ENCODE measurements at regions not wholly inside any gene's neighbourhood (a gene's known extent, or its start where the extent isn't known, plus 50 kb on each side); places are given as distances from the start of the nearest gene placed in this dataset.

DNA sequence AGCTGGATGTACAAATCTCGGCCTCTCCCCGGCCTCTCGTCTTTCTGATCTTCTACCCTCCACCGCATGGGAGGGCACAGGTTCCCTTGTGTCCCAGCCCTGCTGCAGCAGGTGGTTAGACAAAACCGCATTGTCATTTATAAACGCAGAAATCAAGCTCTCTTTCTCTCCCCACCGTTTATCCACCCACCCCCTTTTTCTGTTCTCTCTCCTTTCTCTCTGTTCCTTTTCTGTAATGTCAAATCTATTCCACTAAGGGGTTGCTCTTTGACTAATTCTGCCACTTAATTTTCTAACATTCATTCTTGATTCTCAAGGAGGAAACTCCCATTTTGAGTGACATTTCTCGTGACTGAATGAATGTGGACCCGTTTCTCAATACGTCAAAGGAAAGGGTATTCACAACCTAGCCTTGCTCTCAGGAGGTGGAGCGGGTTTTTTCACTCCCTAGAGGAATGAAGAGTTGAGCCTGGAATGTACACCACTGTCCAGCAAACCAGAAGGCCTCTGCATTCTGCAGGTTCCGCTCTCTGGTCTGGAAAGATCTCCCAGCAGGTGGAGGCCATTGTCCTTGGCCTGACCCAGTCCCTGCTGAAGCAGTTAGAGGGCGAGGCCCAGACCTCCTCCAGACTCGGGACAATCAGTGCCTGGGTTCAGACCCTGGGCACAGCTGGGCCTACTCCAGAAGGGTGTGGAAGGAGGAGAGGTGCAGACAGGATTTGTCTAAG is 70.9 kb upstream of the ENPP6 start:
- no peak overlapping the region for H3K9ac ChIP-seq (ENCODE audit: low read depth, low read length)

DNA sequence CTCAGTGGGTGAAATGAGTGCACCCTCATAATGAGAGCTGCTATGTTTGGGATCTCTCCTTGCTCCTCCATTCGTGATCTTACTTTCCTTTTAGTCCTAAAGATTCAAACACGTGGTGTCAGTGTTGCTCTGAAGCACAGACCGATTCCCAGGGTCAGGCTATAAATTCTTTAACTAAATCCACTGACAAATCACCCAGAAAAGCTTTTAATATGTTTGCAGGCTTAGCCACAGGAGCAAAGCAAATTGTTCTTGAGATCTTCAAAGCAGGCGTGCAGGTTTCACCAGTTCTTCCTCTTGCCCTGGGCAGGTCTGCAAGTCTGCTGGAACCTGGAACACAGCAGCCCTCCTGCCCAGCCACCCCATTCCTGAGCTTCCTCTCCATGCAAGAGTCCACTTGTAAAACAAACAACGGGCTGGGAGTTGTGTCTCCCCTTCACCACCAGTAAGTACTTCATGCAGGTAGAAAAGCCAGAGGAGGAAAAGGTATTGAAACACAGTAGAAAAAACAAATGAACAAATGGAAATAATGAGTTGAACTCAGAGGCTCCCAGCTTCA is 70.1 kb upstream of the ENPP6 start:
- H3K4me3 ChIP-seq (ENCODE audit: low read length) = no peak overlapping the region
- H3K27me3 ChIP-seq (ENCODE audit: insufficient read depth, low read length) = no peaks in the 10 kb centered on the region
- H3K4me1 ChIP-seq (ENCODE audit: insufficient read depth, low read length) = peaks cover 10% of the 10 kb centered on the region
- no peaks in the 10 kb centered on the region for H3K36me3 ChIP-seq (ENCODE audit: insufficient read depth, low read length)
- WGBS = 55% methylated on average over 5 of the region's 5 CpGs
- no peak overlapping the region for H3K27ac ChIP-seq (ENCODE audit: low read depth, low read length)
- H3K9ac ChIP-seq (ENCODE audit: low read depth, low read length) = no peak overlapping the region
- H3K9me3 ChIP-seq (ENCODE audit: insufficient read depth, low read depth, low read length) = no peaks in the 10 kb centered on the region

More for the DNA sequence above, 70.9 kb upstream of the ENPP6 start:
- Histone ChIP-seq H3K9me3 (ENCODE audit: insufficient read depth, low read depth, low read length) (no peaks in the 10 kb centered on the region), H3K4me3 (ENCODE audit: low read length) (no peak overlapping the region), H3K27me3 (ENCODE audit: insufficient read depth, low read length) (no peaks in the 10 kb centered on the region), H3K4me1 (ENCODE audit: insufficient read depth, low read length) (peaks cover 10% of the 10 kb centered on the region), H3K27ac (ENCODE audit: low read depth, low read length) (no peak overlapping the region), H3K36me3 (ENCODE audit: insufficient read depth, low read length) (no peaks in the 10 kb centered on the region)
- 87% methylated on average over 13 of the region's 14 CpGs for WGBS

DNA sequence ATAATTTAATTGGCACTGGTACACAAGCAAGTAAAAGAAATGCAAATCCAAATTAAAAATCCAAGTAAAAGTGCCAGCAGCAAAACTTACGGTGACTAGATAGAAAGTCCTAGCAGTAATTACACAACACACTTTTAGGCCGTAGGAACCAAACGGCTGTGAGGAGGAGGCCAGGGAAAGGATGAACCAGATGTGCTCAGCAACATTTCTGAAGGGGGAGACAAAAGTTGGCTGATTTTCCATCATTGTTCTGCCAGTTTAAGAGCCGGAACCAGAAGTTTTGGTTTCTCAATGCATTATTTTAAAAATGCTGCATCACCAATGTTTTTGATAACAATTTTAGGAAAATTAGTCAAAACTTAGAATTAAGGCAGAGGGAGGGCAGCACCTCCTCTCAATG is 68.7 kb upstream of the ENPP6 start:
- Histone ChIP-seq H3K27ac (ENCODE audit: low read depth, low read length) (no peak overlapping the region), H3K4me1 (ENCODE audit: insufficient read depth, low read length) (peaks cover 10% of the 10 kb centered on the region), H3K9ac (ENCODE audit: low read depth, low read length) (no peak overlapping the region), H3K36me3 (ENCODE audit: insufficient read depth, low read length) (no peaks in the 10 kb centered on the region), H3K4me3 (ENCODE audit: low read length) (no peak overlapping the region), H3K9me3 (ENCODE audit: insufficient read depth, low read depth, low read length) (no peaks in the 10 kb centered on the region), H3K27me3 (ENCODE audit: insufficient read depth, low read length) (no peaks in the 10 kb centered on the region)
- 91% methylated on average over 4 of the region's 4 CpGs for WGBS

DNA sequence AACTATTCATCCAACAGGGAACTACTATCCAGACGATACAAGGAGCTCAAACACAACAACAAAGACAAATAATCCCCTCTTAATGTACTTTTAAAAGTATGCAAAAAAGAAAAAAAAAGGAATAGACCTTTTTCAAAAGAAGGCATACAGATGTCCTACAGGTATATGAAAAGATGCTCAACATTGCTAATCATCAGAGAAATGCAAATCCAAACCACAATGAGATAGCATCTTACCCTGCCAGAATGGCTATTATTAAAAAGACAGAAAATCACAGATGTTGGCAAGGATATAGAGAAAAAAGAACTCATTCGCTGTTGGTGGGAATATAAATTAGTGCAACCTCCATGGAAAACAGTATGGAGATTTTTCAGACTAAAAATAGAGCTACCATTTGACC is 67.1 kb upstream of the ENPP6 start:
- Histone ChIP-seq H3K9me3 (ENCODE audit: insufficient read depth, low read depth, low read length) (no peaks in the 10 kb centered on the region), H3K27me3 (ENCODE audit: insufficient read depth, low read length) (no peaks in the 10 kb centered on the region), H3K27ac (ENCODE audit: low read depth, low read length) (no peak overlapping the region), H3K36me3 (ENCODE audit: insufficient read depth, low read length) (no peaks in the 10 kb centered on the region), H3K4me3 (ENCODE audit: low read length) (no peak overlapping the region), H3K4me1 (ENCODE audit: insufficient read depth, low read length) (peaks cover 10% of the 10 kb centered on the region), H3K9ac (ENCODE audit: low read depth, low read length) (no peak overlapping the region)
- WGBS = 78% methylated on average over 2 of the region's 2 CpGs

DNA sequence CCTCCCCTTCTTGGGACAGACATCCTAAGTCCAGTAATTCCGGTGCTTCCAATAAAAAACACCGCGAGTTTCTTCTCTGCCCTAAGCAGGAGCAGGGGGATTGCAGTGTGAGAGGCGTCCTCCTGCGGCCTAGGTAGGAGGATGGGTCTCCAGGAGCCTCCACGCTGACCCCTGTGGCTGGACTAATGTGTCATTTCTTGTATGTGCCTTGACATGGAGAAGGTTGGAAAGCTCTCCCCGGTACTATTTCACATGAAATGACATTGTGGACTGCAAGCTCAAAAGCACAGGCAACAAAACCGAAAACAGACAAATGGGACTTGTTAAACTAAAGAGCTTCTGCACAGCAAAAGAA is 66.6 kb upstream of the ENPP6 start:
- no peaks in the 10 kb centered on the region for H3K27me3 ChIP-seq (ENCODE audit: insufficient read depth, low read length)
- H3K27ac ChIP-seq (ENCODE audit: low read depth, low read length) = no peak overlapping the region
- WGBS = 95% methylated on average over 8 of the region's 8 CpGs
- peaks cover 10% of the 10 kb centered on the region for H3K4me1 ChIP-seq (ENCODE audit: insufficient read depth, low read length)
- H3K9ac ChIP-seq (ENCODE audit: low read depth, low read length) = no peak overlapping the region
- no peaks in the 10 kb centered on the region for H3K36me3 ChIP-seq (ENCODE audit: insufficient read depth, low read length)
- no peaks in the 10 kb centered on the region for H3K9me3 ChIP-seq (ENCODE audit: insufficient read depth, low read depth, low read length)
- H3K4me3 ChIP-seq (ENCODE audit: low read length) = no peak overlapping the region

DNA sequence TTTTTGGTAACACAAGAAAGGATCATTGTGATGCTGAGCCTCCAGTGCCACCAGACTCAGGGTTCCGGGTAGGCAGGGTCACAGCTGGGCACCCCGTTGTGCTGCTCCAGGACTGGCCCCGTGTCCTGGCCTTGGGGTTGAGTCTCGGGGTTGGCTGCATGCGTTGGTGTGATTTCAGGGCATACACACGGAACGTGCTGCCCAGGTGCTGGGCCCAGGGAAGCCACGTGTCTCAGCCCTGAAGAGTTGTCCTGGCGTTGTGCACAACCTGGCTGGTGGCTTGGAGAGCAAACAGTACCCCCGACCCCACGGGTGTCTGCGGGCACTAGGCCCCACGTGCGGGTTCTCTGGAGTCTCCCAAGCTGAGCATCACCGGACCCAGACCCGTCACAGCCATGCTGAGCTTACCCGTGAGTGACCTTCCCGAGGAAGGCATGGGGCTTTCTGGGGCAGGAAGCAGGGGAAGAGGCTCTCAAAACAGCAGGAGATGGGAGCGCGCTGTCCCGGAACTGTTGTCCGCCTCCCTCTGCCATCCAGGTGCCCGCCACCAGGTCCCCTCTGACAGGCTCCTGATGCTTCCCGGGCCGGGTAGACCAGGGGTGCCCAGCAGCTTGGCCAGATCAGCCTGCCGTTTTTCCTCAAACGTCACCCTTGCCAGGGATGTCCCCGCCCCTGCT is 66.1 kb upstream of the ENPP6 start:
- Histone ChIP-seq H3K27ac (ENCODE audit: low read depth, low read length) (no peak overlapping the region), H3K9me3 (ENCODE audit: insufficient read depth, low read depth, low read length) (no peaks in the 10 kb centered on the region), H3K27me3 (ENCODE audit: insufficient read depth, low read length) (no peaks in the 10 kb centered on the region), H3K36me3 (ENCODE audit: insufficient read depth, low read length) (no peaks in the 10 kb centered on the region), H3K4me3 (ENCODE audit: low read length) (no peak overlapping the region), H3K9ac (ENCODE audit: low read depth, low read length) (no peak overlapping the region), H3K4me1 (ENCODE audit: insufficient read depth, low read length) (peaks cover 10% of the 10 kb centered on the region)
- WGBS = 93% methylated on average over 28 of the region's 28 CpGs

DNA sequence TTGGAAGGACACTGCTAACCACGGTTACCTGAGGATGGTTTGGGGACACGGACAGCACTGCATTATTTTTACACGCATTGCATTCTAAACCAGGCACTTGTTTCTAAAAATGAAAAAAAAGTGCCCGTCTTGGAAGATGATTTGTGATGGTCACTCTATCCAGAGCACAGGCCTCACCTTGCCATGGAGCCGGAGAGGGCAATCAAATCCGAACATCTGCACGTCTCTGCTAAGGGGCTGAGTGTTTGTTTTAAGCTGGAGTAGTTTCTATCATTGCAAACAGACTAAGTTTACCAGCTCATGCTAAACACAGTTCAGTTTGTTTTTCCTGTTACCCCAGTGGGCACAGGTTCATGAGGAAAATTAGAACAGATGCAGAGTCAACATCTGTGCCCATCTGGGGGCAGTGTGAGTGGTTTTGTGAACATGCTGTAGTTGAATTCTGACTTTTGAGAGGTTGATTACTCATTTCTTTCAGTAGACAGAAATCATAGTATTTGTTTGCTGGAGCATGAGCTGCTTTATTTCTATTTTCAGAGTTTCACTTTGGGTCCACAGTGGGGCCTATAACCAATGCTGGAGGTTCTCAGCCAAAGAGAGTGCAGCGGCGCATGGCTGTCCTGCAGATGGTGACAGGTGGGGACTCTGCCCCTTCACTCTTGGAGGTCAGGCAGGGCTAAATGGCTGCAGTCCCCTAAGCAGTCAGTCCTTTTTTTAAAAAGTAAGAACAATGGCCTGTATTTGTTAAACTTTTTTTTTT is 65.4 kb upstream of the ENPP6 start:
- peaks cover 7% of the 10 kb centered on the region for H3K4me1 ChIP-seq (ENCODE audit: insufficient read depth, low read length)
- no peaks in the 10 kb centered on the region for H3K27me3 ChIP-seq (ENCODE audit: insufficient read depth, low read length)
- no peak overlapping the region for H3K4me3 ChIP-seq (ENCODE audit: low read length)
- WGBS = 97% methylated on average over 9 of the region's 9 CpGs
- no peaks in the 10 kb centered on the region for H3K36me3 ChIP-seq (ENCODE audit: insufficient read depth, low read length)
- H3K9ac ChIP-seq (ENCODE audit: low read depth, low read length) = no peak overlapping the region
- no peaks in the 10 kb centered on the region for H3K9me3 ChIP-seq (ENCODE audit: insufficient read depth, low read depth, low read length)
- no peak overlapping the region for H3K27ac ChIP-seq (ENCODE audit: low read depth, low read length)

DNA sequence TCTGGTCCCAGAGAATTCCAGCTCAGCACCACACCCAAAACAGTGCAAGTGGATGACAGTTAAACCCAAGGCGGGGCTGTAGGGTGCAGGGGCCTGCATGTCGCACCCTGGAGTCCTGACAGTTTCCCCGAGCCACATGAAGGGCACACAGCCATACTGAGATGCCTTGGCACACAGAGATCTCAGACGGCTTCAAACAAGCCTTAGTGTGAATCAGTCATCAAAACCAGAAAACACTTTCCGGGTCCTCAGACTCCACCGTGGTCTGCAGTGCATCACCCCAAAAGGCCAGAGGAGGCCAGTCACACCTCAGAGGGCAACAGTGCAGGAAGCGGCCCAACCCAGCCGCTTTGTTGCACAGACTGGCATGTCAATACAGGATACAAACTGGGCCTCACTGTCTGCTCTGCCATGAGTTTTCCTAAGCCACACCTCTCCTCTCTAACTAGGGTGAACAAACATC is 64.6 kb upstream of the ENPP6 start:
- WGBS = 87% methylated on average over 8 of the region's 8 CpGs
- peaks cover 4% of the 10 kb centered on the region; the same call in 1 of the 2 replicates for H3K9me3 ChIP-seq (ENCODE audit: insufficient read depth, low read depth, low read length)
- H3K27me3 ChIP-seq (ENCODE audit: insufficient read depth, low read length) = no peaks in the 10 kb centered on the region
- H3K9ac ChIP-seq (ENCODE audit: low read depth, low read length) = no peak overlapping the region
- H3K36me3 ChIP-seq (ENCODE audit: insufficient read depth, low read length) = no peaks in the 10 kb centered on the region
- H3K4me3 ChIP-seq (ENCODE audit: low read length) = no peak overlapping the region
- H3K4me1 ChIP-seq (ENCODE audit: insufficient read depth, low read length) = no peaks in the 10 kb centered on the region
- H3K27ac ChIP-seq (ENCODE audit: low read depth, low read length) = no peak overlapping the region

DNA sequence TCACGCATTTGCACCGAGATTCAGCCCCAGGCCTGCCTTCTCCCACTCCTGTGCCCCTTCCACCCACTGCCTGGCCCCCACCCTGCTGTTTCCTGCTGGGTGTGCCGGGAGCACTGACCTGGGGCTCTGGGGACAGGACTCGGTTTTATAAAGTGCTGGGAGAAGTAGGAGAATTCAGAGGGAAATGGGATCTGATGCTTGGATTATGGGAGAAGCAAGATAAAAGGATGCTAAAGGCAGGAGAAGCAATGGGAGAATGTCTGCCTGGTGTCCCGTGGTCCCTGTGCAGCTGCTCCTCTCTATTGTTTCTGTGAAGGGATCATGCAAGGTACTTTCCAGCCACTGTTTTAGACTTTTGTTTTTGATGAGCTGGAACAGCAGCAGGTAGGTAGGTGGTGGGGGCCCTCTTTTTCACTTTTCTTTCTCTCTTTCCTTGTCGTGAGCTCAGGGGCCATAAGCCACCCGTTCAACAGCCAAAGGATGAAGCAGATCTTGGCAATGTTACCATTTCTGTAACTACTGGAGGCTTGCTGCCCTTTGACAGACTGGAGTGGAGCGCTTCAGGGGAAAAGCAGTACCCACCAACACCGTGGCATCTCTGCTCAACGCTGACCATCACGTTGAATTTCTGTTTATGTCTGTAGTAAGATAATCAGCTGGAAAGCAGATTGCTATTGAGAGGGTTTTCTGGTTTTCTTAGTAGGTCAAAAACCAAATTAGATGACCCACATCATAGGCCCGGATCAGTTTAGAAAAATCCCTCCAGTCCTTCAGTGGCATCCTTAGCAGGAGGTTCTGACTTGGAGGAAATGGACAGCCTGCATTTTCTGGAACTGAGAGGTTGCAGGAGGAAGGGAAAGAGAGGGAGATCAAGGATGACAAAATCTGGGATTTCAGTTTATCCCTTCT is 63.8 kb upstream of the ENPP6 start:
- WGBS = 85% methylated on average over 12 of the region's 12 CpGs
- H3K4me3 ChIP-seq (ENCODE audit: low read length) = no peak overlapping the region
- no peak overlapping the region for H3K9ac ChIP-seq (ENCODE audit: low read depth, low read length)
- H3K4me1 ChIP-seq (ENCODE audit: insufficient read depth, low read length) = no peaks in the 10 kb centered on the region
- H3K27ac ChIP-seq (ENCODE audit: low read depth, low read length) = no peak overlapping the region
- H3K27me3 ChIP-seq (ENCODE audit: insufficient read depth, low read length) = no peaks in the 10 kb centered on the region
- H3K9me3 ChIP-seq (ENCODE audit: insufficient read depth, low read depth, low read length) = peaks cover 12% of the 10 kb centered on the region
- no peaks in the 10 kb centered on the region for H3K36me3 ChIP-seq (ENCODE audit: insufficient read depth, low read length)

DNA sequence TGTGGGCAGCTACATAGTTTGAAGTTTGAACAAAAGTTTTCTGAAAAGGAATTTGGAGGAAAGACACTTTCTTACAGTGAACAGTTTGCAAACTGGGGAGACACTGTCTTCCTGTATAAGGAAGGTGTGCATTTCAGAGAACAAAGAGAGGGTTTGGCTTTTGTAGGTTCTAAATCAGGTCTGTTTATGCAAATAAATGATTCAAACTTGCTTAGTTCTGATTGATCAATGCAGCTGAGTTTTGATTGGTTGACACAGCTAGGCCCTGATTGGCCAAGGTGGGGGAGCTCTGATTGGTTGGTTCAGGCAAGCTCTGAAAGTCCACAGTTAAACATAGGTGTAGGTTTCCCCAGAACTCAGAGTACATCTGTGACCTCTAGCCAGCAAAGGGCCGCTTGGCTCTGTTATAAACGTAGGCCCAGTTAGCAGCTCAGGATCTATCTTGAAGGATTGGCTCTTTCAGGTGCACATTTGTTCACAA is 63.0 kb upstream of the ENPP6 start:
- peaks cover 19% of the 10 kb centered on the region for H3K9me3 ChIP-seq (ENCODE audit: insufficient read depth, low read depth, low read length)
- no peak overlapping the region for H3K9ac ChIP-seq (ENCODE audit: low read depth, low read length)
- H3K4me1 ChIP-seq (ENCODE audit: insufficient read depth, low read length) = no peaks in the 10 kb centered on the region
- H3K27me3 ChIP-seq (ENCODE audit: insufficient read depth, low read length) = no peaks in the 10 kb centered on the region
- WGBS = 95% methylated on average over 2 of the region's 2 CpGs
- H3K4me3 ChIP-seq (ENCODE audit: low read length) = no peak overlapping the region
- no peaks in the 10 kb centered on the region for H3K36me3 ChIP-seq (ENCODE audit: insufficient read depth, low read length)
- H3K27ac ChIP-seq (ENCODE audit: low read depth, low read length) = no peak overlapping the region
